Fibroblast of pulmonary artery (primary cell): ENCODE measurements at regions not wholly inside any gene's neighbourhood (a gene's known extent, or its start where the extent isn't known, plus 50 kb on each side); places are given as distances from the start of the nearest gene placed in this dataset.

ENCODE experiments used
- DNase-seq: peaks from one replicate; pipeline ENCODE4 v3.0.0-alpha.2; 2010; ENCODE audit warnings: low read depth
- H3K4me3 ChIP-seq: replicated peaks from 2 replicates; pipeline ENCODE4 v1.5.1; 2011; ENCODE audit warnings: low read depth, mild to moderate bottlenecking, control low read depth, low read length, moderate library complexity
- TF ChIP-seq, protein P1 (sequence below): IDR thresholded peaks from 2 replicates; pipeline ENCODE4 v1.5.1; 2011; ENCODE audit warnings: mild to moderate bottlenecking, control low read depth, low read length, inconsistent platforms; ENCODE audit errors: missing control alignments

DNA sequence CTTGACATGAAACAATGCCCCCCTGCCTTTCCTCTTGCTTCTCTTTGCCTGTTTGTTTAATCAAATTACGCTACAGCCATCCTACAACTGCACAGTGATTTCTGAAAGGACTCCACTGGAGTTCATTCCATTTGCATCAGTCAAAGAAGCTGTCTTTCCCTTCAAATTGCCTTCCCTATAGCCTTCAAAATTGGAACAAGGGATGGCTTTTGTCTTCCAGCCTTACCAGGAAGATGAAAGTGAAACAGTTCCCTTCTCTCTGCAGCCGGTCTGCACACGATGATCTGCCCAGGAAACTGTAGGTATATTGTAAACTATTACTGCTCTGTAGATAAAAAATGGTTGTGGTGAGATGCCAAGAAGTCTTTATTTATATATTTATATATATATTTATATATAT is 65.6 kb upstream of the ETS2 start:
- TF ChIP-seq, protein P1, sequence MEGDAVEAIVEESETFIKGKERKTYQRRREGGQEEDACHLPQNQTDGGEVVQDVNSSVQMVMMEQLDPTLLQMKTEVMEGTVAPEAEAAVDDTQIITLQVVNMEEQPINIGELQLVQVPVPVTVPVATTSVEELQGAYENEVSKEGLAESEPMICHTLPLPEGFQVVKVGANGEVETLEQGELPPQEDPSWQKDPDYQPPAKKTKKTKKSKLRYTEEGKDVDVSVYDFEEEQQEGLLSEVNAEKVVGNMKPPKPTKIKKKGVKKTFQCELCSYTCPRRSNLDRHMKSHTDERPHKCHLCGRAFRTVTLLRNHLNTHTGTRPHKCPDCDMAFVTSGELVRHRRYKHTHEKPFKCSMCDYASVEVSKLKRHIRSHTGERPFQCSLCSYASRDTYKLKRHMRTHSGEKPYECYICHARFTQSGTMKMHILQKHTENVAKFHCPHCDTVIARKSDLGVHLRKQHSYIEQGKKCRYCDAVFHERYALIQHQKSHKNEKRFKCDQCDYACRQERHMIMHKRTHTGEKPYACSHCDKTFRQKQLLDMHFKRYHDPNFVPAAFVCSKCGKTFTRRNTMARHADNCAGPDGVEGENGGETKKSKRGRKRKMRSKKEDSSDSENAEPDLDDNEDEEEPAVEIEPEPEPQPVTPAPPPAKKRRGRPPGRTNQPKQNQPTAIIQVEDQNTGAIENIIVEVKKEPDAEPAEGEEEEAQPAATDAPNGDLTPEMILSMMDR = no peak
- H3K4me3 ChIP-seq = no peak overlapping the region
- DNase-seq = no peak

DNA sequence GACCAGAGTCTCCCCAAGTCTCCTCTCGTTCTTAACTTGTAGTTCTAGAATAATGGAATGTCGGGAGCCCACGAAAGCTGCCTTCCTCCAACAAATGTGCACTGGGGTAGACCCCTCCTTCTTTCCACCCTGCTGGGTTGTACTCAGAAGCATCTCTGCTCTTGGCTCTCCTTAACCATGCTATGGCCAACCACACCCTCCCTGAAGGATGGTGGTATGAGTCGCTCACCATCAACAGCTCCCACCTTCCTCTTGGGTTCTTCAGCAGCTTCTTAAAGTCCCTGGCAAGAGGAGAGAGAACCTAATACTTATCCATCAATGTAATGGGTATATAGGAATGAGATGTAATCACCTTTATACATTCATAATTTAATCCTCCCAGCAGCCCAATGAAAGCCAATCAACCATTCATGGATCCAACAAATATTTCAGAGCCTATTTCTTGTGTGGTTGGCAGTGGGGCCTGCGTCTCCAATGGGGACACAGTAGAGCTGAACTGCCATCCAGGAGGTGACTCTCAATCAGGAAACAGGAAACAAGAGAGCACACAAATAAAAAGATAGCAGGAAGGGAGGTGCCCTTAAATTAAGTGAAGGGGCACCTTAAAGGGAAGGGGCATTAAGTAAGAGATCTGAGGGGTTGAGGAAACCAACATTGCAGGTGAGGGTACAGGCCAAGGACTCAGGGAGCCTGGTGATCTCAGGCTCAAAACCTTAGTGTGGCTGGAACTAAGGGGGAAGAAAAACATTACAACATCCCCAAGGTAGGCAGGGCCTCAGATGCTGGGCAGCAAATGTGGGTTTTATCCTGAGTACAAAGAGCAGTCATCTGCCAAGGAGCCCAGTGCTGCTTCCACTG is 64.4 kb upstream of the ETS2 start:
- DNase-seq = no peak
- no peak overlapping the region for H3K4me3 ChIP-seq
- TF ChIP-seq, protein P1 = no peak

DNA sequence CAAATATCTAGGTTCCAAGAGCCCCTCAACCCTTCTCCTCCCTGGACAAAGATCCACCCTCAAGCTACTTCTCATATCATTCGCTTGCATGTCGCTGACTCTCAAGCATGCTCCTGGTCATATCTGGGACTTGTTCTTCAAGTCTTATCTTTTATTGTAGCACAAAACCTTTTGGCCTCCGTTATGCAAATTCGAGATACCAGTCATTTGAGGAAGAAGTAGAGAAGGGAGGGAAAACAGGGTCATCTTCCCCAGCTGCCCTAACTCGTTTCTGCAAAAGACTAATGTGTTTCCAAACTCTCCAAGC is 63.8 kb upstream of the ETS2 start:
- no peak overlapping the region for H3K4me3 ChIP-seq
- TF ChIP-seq, protein P1 = no peak
- DNase-seq = no peak

DNA sequence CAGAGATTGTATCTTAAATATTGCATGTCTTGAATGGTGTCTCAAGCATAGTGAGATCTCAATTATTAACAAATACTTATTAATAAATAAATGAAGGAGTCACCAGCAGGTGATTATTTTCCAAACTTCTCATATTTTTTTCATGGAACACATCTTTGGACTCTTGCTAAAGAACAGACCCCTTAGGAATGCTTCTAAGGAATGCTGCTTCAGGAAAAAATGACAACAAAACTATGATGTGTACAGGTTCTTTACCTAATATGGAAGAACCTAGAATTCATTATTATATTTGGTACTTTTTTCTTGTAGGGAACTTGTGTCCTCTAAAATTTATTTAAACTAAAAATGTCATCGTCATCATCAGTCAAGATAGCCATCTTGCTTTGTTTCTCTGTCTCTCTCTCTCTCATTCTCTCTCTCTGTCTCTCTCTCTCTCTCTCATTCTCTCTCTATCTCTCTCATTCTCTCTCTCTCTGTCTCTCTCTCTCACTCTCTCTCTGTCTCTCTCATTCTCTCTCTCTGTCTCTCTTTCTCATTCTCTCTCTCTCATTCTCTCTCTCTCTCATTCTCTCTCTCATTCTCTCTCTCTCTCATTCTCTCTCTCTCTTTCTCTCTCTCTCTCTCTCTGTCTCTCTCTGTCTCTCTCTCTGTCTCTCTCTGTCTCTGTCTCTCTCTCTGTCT is 63.0 kb upstream of the ETS2 start:
- DNase-seq = peak; percentile 14
- TF ChIP-seq, protein P1 = no peak
- H3K4me3 ChIP-seq = no peak overlapping the region

DNA sequence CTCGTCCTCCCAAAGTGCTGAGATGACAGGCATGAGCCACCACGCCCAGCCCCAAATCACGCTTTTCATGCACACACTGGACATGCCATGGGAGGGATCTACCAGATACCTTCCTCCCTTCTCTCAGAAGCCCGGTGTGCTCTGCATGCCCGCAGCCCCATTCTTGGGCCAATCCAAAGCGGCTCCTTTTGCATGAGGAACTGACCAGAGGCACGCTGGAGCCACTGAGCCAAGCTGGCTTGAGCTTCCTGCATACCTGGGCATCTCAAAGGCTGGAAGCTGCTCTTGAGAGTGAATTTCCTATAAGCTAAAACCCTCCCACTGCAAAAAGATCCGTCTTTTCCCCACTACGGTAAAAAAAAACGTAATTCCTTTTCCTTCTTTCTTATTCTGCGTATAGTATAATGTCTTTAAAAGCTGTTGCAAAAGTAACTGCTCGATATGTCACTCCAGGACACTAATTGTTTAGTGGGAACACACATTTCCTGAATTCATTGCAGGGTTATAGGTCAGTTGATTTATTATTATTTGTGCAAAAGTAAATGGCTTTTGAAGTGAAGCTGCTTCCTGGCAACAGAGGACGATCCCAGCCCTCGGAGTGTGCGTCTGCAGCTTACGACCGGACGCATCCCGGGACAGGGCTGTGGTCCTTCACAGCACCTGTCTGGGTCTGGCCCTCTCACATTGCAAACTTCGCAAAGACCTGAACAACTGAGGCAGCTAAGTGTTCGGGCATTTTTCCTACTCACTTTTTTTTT is 61.8 kb upstream of the ETS2 start:
- TF ChIP-seq, protein P1 = no peak
- no peak for DNase-seq

DNA sequence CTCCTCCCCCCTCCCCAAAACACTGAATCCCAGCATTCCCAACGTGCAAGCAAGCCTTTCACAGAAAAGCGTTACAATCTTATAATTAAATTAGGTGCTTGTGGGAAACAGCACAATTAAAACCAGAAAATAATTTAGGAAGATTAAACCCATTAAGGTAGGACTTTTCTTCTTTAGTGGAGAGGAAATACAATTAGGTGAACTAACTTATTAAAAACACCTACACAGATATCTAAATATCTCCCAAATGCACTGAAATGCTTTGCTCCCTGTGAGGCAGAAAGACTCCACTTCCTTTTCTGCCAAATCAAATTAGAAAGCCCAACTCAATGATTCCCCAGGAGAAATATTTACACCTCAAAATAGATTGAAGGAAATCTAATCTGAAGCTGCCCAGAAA is 60.9 kb upstream of the ETS2 start:
- TF ChIP-seq, protein P1 = no peak
- DNase-seq = no peak

More for the DNA sequence above, 61.8 kb upstream of the ETS2 start:
- H3K4me3 ChIP-seq = no peak overlapping the region

More for the DNA sequence above, 60.9 kb upstream of the ETS2 start:
- H3K4me3 ChIP-seq = no peak overlapping the region
